H1 (cell line): ENCODE measurements at regions not wholly inside any gene's neighbourhood (a gene's known extent, or its start where the extent isn't known, plus 50 kb on each side); places are given as distances from the start of the nearest gene placed in this dataset.

ENCODE experiments used
- CTCF ChIA-PET: fragments of 300-600 bp; sonication (Branson Sonifier 250); formaldehyde crosslinking; loops from one replicate; lab custom pipeline; 2021; ENCODE audit not compliant: partially characterized antibody; lab: Charles Lee
- POLR2A ChIA-PET: fragments of 300-600 bp; sonication (Branson Sonifier 250); formaldehyde crosslinking; loops from one replicate; lab custom pipeline; 2021; ENCODE audit warnings: inconsistent platforms; ENCODE audit not compliant: partially characterized antibody; lab: Charles Lee
- DNase-seq, 2 experiments: peaks; one replicate each; pipeline versions ENCODE4 v3.0.0 to v3.0.0-alpha.2; 2010 to 2022; ENCODE audit warnings: low spot score in 2 of 2, low read depth in 1 of 2, mixed read lengths in 1 of 2
- FAIRE-seq: peaks from 2 replicates; lab custom pipeline; 2011; peaks lifted over from hg19 to GRCh38; lab: Jason Lieb, UNC
- H2AFZ ChIP-seq: 2 replicates; pipeline ENCODE4 v1.8.1; 2012; ENCODE audit warnings: low read length, inconsistent platforms
- H2AK5ac ChIP-seq: 2 replicates; pipeline ENCODE4 v1.6.1; 2013; ENCODE audit warnings: low read depth, low read length
- H2BK120ac ChIP-seq: replicated peaks from 2 replicates; pipeline ENCODE3; 2013; ENCODE audit warnings: low read depth, low read length, inconsistent platforms
- H2BK12ac ChIP-seq: 2 replicates; pipeline ENCODE4 v1.6.1; 2013; ENCODE audit warnings: low read depth, low read length
- H2BK15ac ChIP-seq: 2 replicates; pipeline ENCODE4 v1.6.1; 2013; ENCODE audit warnings: low read length
- H2BK20ac ChIP-seq: 2 replicates; pipeline ENCODE4 v1.6.1; 2013; ENCODE audit warnings: low read length
- H2BK5ac ChIP-seq: 2 replicates; pipeline ENCODE4 v1.6.1; 2013; ENCODE audit warnings: low read depth, low read length
- H3K14ac ChIP-seq: 2 replicates; pipeline ENCODE4 v1.6.1; 2013; ENCODE audit warnings: inconsistent platforms; ENCODE audit not compliant: insufficient read length
- H3K18ac ChIP-seq: 2 replicates; pipeline ENCODE4 v1.6.1; 2013; ENCODE audit warnings: low read length; ENCODE audit errors: extremely low read depth
- H3K23ac ChIP-seq: 2 replicates; pipeline ENCODE4 v1.6.1; 2013; ENCODE audit warnings: inconsistent platforms; ENCODE audit not compliant: insufficient read length
- H3K23me2 ChIP-seq: 2 replicates; pipeline ENCODE4 v1.6.1; 2013; ENCODE audit warnings: low read depth, low read length
- H3K27ac ChIP-seq: 2 replicates; pipeline ENCODE4 v1.6.1; 2011; ENCODE audit warnings: low read depth, low read length, inconsistent platforms
- H3K27me3 ChIP-seq, 4 experiments: replicated peaks in 1 of 4; 1 replicate in 1 of 4; 2 replicates in 3 of 4; pipeline versions ENCODE4 v1.6.1 to v1.8.1; 2011 to 2013; ENCODE audit warnings: low read length in 3 of 4, mild to moderate bottlenecking in 3 of 4, inconsistent platforms in 2 of 4, mixed read lengths in 2 of 4, moderate library complexity in 1 of 4; ENCODE audit not compliant: control insufficient read depth in 3 of 4, insufficient read depth in 3 of 4; ENCODE audit errors: extremely low read depth in 1 of 4
- H3K36me3 ChIP-seq, 4 experiments: 2 replicates each; pipeline versions ENCODE4 v1.6.1 to v1.8.1; 2011 to 2013; ENCODE audit warnings: mild to moderate bottlenecking in 4 of 4, low read length in 3 of 4, moderate library complexity in 2 of 4, control low read depth in 1 of 4, inconsistent platforms in 1 of 4; ENCODE audit not compliant: insufficient read depth in 4 of 4, control insufficient read depth in 2 of 4
- H3K4ac ChIP-seq: replicated peaks from 2 replicates; pipeline ENCODE3; 2013; ENCODE audit warnings: low read length, low read depth, mixed read lengths, inconsistent platforms; ENCODE audit not compliant: insufficient read length
- H3K4me1 ChIP-seq, 4 experiments: replicated peaks in 1 of 4; 1 replicate in 1 of 4; 2 replicates in 3 of 4; pipeline versions ENCODE4 v1.6.1 to v1.8.1; 2011 to 2013; ENCODE audit warnings: low read length in 3 of 4, inconsistent platforms in 2 of 4, mixed read lengths in 1 of 4; ENCODE audit not compliant: insufficient read depth in 4 of 4, control insufficient read depth in 3 of 4
- H3K4me2 ChIP-seq, 2 experiments: 2 replicates each; pipeline versions ENCODE4 v1.6.1 to v1.8.1; 2011 to 2013; ENCODE audit warnings: low read depth in 2 of 2, low read length in 2 of 2, control low read depth in 1 of 2, inconsistent platforms in 1 of 2, mild to moderate bottlenecking in 1 of 2; ENCODE audit not compliant: insufficient read depth in 1 of 2
- H3K4me3 ChIP-seq, 4 experiments: fragments of 200-600, 300-600 bp in 1 of 4; sonication (generic), shearing (Covaris generic), sonication (Bioruptor Twin) in 1 of 4; 2 replicates each; pipeline versions ENCODE4 v1.5.1 to v1.8.1; 2011 to 2016; ENCODE audit warnings: low read length in 4 of 4, low read depth in 3 of 4, control low read depth in 2 of 4, inconsistent platforms in 2 of 4, mild to moderate bottlenecking in 2 of 4, mixed read lengths in 1 of 4, moderate library complexity in 1 of 4; ENCODE audit not compliant: insufficient read depth in 2 of 4; ENCODE audit errors: extremely low read depth in 1 of 4
- H3K56ac ChIP-seq: replicated peaks from 2 replicates; pipeline ENCODE3; 2013; ENCODE audit warnings: low read depth, mild to moderate bottlenecking, mixed read lengths, low read length, inconsistent platforms; ENCODE audit not compliant: insufficient read length
- H3K79me1 ChIP-seq: 2 replicates; pipeline ENCODE4 v1.6.1; 2013; ENCODE audit warnings: low read depth, low read length, control low read depth
- H3K79me2 ChIP-seq, 2 experiments: 2 replicates each; pipeline versions ENCODE4 v1.6.1 to v1.8.1; 2012 to 2013; ENCODE audit warnings: low read length in 2 of 2, mild to moderate bottlenecking in 2 of 2, inconsistent platforms in 1 of 2; ENCODE audit not compliant: insufficient read depth in 2 of 2, control insufficient read depth in 1 of 2
- H3K9ac ChIP-seq, 4 experiments: replicated peaks in 1 of 4; 1 replicate in 1 of 4; 2 replicates in 3 of 4; pipeline versions ENCODE4 v1.6.1 to v1.8.1; 2011 to 2013; ENCODE audit warnings: low read depth in 3 of 4, low read length in 3 of 4, control low read depth in 2 of 4, mild to moderate bottlenecking in 2 of 4, moderate library complexity in 2 of 4, inconsistent platforms in 1 of 4; ENCODE audit errors: extremely low read depth in 1 of 4
- H3K9me3 ChIP-seq, 2 experiments: 2 replicates each; pipeline versions ENCODE4 v1.6.1 to v1.8.1; 2012 to 2013; ENCODE audit warnings: mild to moderate bottlenecking in 2 of 2, moderate library complexity in 2 of 2, control low read depth in 1 of 2, inconsistent platforms in 1 of 2, low read depth in 1 of 2, low read length in 1 of 2, mixed read lengths in 1 of 2; ENCODE audit not compliant: insufficient read depth in 2 of 2
- H4K20me1 ChIP-seq, 2 experiments: replicated peaks in 1 of 2; 2 replicates each; pipeline versions ENCODE3 to v1.8.1; 2011 to 2013; ENCODE audit warnings: inconsistent platforms in 2 of 2, low read length in 2 of 2, mild to moderate bottlenecking in 1 of 2; ENCODE audit not compliant: insufficient read depth in 2 of 2, control insufficient read depth in 1 of 2
- H4K5ac ChIP-seq: 2 replicates; pipeline ENCODE4 v1.6.1; 2013; ENCODE audit warnings: low read length, low read depth, mixed read lengths, inconsistent platforms; ENCODE audit not compliant: insufficient read length
- H4K8ac ChIP-seq: 2 replicates; pipeline ENCODE4 v1.8.0; 2013; ENCODE audit warnings: mild to moderate bottlenecking, moderate library complexity, low read length, inconsistent platforms; ENCODE audit not compliant: insufficient read depth; ENCODE audit errors: extremely low read depth
- H4K91ac ChIP-seq: replicated peaks from 2 replicates; pipeline ENCODE3; 2013; ENCODE audit warnings: low read length, mixed read lengths, inconsistent platforms; ENCODE audit not compliant: insufficient read length
- CBX5 ChIP-seq: fragments of 300-800, 300-1000 bp; sonication (generic); IDR thresholded peaks from 2 replicates; pipeline ENCODE4 v1.7.1; 2016; ENCODE audit warnings: antibody characterized with exemption, low read length, low read depth
- FOSL1 ChIP-seq: IDR thresholded peaks from 2 replicates; pipeline ENCODE4 v1.6.1; 2011; ENCODE audit warnings: mild to moderate bottlenecking, low read depth, low read length, moderate library complexity; ENCODE audit not compliant: insufficient read depth
- GTF2F1 ChIP-seq: IDR thresholded peaks from 2 replicates; pipeline ENCODE4 v1.6.1; 2012; ENCODE audit warnings: low read depth, low read length, improper control_type of control experiment, borderline replicate concordance
- HDAC2 ChIP-seq, 2 experiments: fragments of 300-600 bp in 1 of 2; sonication (generic) in 1 of 2; IDR thresholded peaks; 2 replicates each; pipeline ENCODE4 v1.6.1; 2011 to 2012; ENCODE audit warnings: low read depth in 2 of 2, low read length in 2 of 2, mild to moderate bottlenecking in 2 of 2, moderate library complexity in 2 of 2, borderline replicate concordance in 1 of 2, inconsistent platforms in 1 of 2
- RBBP5 ChIP-seq: IDR thresholded peaks from 2 replicates; pipeline ENCODE4 v1.7.1; 2012; ENCODE audit warnings: low read depth, mild to moderate bottlenecking, inconsistent platforms, low read length, moderate library complexity, borderline replicate concordance
- TBP ChIP-seq: IDR thresholded peaks from 2 replicates; pipeline ENCODE4 v1.6.1; 2011; ENCODE audit warnings: low read depth, low read length, improper control_type of control experiment
- YY1 ChIP-seq: IDR thresholded peaks from 2 replicates; pipeline ENCODE4 v1.6.1; 2011; ENCODE audit warnings: low read depth, mild to moderate bottlenecking, low read length
- WGBS, 2 experiments: shearing (Covaris generic) in 1 of 2; methylation state at CpG; one replicate each; pipeline versions ENCODE4 v1.1.6 to v1.1.7; 2013 to 2015; ENCODE audit warnings: low lambda C conversion rate in 2 of 2, mixed read lengths in 2 of 2, inconsistent platforms in 1 of 2, low coverage in 1 of 2, missing lambda C conversion rate in 1 of 2; ENCODE audit not compliant: insufficient replicate concordance in 2 of 2, insufficient coverage in 1 of 2, insufficient read length in 1 of 2; ENCODE audit errors: extremely low coverage in 1 of 2, missing lambda C conversion rate in 1 of 2; 5-methylcytosine and 5-hydroxymethylcytosine counted together
- TF ChIP-seq, protein P1 (sequence below): IDR thresholded peaks from 2 replicates; pipeline ENCODE4 v1.6.1; 2012; ENCODE audit warnings: inconsistent platforms
- TF ChIP-seq, protein P2 (sequence below): IDR thresholded peaks from 2 replicates; pipeline ENCODE4 v1.6.1; 2011; ENCODE audit warnings: low read depth, mild to moderate bottlenecking, low read length; ENCODE audit not compliant: insufficient read depth
- TF ChIP-seq, protein P3 (sequence below): IDR thresholded peaks from 2 replicates; pipeline ENCODE4 v1.6.1; 2012; ENCODE audit warnings: low read length, inconsistent platforms

DNA sequence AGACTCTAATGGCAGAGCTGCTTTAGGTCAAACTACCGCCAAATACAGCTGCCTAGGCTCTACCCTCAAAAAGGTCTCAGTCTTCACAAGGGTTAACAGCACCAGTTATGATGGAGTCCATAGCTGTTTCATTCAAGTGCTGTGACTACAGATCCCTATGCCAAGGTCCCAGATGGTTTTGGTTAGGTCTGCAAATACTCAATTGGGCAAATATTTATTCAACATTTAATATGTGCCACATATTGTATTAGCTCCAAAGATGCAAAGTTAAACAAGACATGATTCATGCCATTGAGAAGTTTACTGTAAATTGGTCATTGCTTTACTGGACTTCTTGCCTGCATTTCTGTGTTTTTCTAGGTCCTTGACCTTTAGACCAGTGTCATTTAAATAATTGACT lies 55.8 kb upstream of the TFAP2D start:
- Histone ChIP-seq H2BK20ac (no peak overlapping the region), H3K4me2 (no peak overlapping the region), H3K23ac (no peak overlapping the region), H3K9ac (no peak overlapping the region), H2BK12ac (no peak overlapping the region), H3K4ac (no peak overlapping the region), H3K4me3 (no peak overlapping the region), H4K20me1 (no peaks in the 10 kb centered on the region), H3K56ac (no peak overlapping the region), H2BK15ac (no peak overlapping the region), H3K27ac (no peak overlapping the region), H4K8ac (no peak overlapping the region), H3K79me1 (no peaks in the 10 kb centered on the region), H4K91ac (no peak overlapping the region), H3K4me1 (no peaks in the 10 kb centered on the region), H3K18ac (no peak overlapping the region), H3K14ac (no peak overlapping the region), H3K79me2 (no peaks in the 10 kb centered on the region), H2BK5ac (no peak overlapping the region), H3K9me3 (no peaks in the 10 kb centered on the region), H4K5ac (no peak overlapping the region), H2AK5ac (no peak overlapping the region), H3K23me2 (no peaks in the 10 kb centered on the region), H3K36me3 (no peaks in the 10 kb centered on the region), H2AFZ (no peak overlapping the region), H2BK120ac (no peak overlapping the region), H3K27me3 (no peaks in the 10 kb centered on the region)
- ChIA-PET POLR2A (no interaction called here), CTCF (interaction anchor here (0.8 to 5.1 kb wide), 16 partner anchors 9 to 513 kb away, joined by 3 to 28 read pairs (median 4); no protein-coding TSS in a partner anchor)
- 100% methylated on average over 1 of the region's 1 CpG; no CpG with 5 or more reads in 1 of the 2 experiments for WGBS, 2 experiments
- FAIRE-seq, result no peak
- no peak for DNase-seq
- TF ChIP-seq RBBP5, result no peak
- no peak for TF ChIP-seq GTF2F1
- no peak for TF ChIP-seq YY1
- no peak for TF ChIP-seq FOSL1
- TF ChIP-seq, protein P1, sequence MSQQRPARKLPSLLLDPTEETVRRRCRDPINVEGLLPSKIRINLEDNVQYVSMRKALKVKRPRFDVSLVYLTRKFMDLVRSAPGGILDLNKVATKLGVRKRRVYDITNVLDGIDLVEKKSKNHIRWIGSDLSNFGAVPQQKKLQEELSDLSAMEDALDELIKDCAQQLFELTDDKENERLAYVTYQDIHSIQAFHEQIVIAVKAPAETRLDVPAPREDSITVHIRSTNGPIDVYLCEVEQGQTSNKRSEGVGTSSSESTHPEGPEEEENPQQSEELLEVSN, result no peak
- TF ChIP-seq TBP, result no peak
- TF ChIP-seq, protein P2, sequence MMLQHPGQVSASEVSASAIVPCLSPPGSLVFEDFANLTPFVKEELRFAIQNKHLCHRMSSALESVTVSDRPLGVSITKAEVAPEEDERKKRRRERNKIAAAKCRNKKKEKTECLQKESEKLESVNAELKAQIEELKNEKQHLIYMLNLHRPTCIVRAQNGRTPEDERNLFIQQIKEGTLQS, result no peak
- no peak for TF ChIP-seq HDAC2 (IDR thresholded peaks at IDR 0.05; ENCODE audit: borderline replicate concordance in 1 of 2, low read depth in 2 of 2, low read length in 2 of 2)
- no peak for TF ChIP-seq CBX5
- TF ChIP-seq, protein P3, sequence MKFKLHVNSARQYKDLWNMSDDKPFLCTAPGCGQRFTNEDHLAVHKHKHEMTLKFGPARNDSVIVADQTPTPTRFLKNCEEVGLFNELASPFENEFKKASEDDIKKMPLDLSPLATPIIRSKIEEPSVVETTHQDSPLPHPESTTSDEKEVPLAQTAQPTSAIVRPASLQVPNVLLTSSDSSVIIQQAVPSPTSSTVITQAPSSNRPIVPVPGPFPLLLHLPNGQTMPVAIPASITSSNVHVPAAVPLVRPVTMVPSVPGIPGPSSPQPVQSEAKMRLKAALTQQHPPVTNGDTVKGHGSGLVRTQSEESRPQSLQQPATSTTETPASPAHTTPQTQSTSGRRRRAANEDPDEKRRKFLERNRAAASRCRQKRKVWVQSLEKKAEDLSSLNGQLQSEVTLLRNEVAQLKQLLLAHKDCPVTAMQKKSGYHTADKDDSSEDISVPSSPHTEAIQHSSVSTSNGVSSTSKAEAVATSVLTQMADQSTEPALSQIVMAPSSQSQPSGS, result no peak
